Skeletal muscle tissue (tissue), 3 donors: ENCODE measurements at regions not wholly inside any gene's neighbourhood (a gene's known extent, or its start where the extent isn't known, plus 50 kb on each side); places are given as distances from the start of the nearest gene placed in this dataset.

Experiments
- H3K27ac ChIP-seq: one replicate; pipeline ENCODE4 v1.7.0; 2013; ENCODE audit warnings: mild to moderate bottlenecking, low read depth, low read length, inconsistent platforms
- H3K27me3 ChIP-seq, 3 donors: one replicate each; pipeline ENCODE4 v1.7.0; 2013; ENCODE audit warnings: low read length in 3 of 3; ENCODE audit not compliant: control insufficient read depth in 3 of 3, insufficient read depth in 3 of 3
- H3K36me3 ChIP-seq, 3 donors: one replicate each; pipeline ENCODE4 v1.7.0; 2013; ENCODE audit warnings: low read length in 3 of 3; ENCODE audit not compliant: control insufficient read depth in 3 of 3, insufficient read depth in 3 of 3
- H3K4me1 ChIP-seq, 3 donors: one replicate each; pipeline ENCODE4 v1.7.0; 2013; ENCODE audit warnings: low read length in 3 of 3, mild to moderate bottlenecking in 3 of 3; ENCODE audit not compliant: control insufficient read depth in 3 of 3, insufficient read depth in 3 of 3
- H3K4me3 ChIP-seq, 3 donors: one replicate each; pipeline ENCODE4 v1.7.0; 2013; ENCODE audit warnings: low read length in 3 of 3
- H3K9ac ChIP-seq, 3 donors: one replicate each; pipeline ENCODE4 v1.7.0; 2013; ENCODE audit warnings: low read length in 3 of 3, mild to moderate bottlenecking in 3 of 3, moderate library complexity in 2 of 3, low read depth in 1 of 3
- H3K9me3 ChIP-seq, 3 donors: one replicate each; pipeline ENCODE4 v1.7.0; 2013; ENCODE audit warnings: low read length in 3 of 3; ENCODE audit not compliant: control insufficient read depth in 3 of 3
- donor health status: Osteomylitis.

- H3K9me3 ChIP-seq = no peaks in the 10 kb centered on the region
- H3K9ac ChIP-seq = no peak overlapping the region
- no peaks in the 10 kb centered on the region for H3K27me3 ChIP-seq
- H3K4me1 ChIP-seq = peaks cover 2 to 9% (median 4%) of the 10 kb centered on the region in 3 donors
- no peaks in the 10 kb centered on the region for H3K36me3 ChIP-seq
- no peak overlapping the region for H3K4me3 ChIP-seq
- H3K27ac ChIP-seq = no peak overlapping the region
Observed at GRCh38 chr1:8163039-8163438, 136.9 kb upstream of the ERRFI1 start.

- Histone ChIP-seq H3K36me3 (no peaks in the 10 kb centered on the region), H3K27me3 (no peaks in the 10 kb centered on the region), H3K4me1 (peaks cover 2 to 9% (median 4%) of the 10 kb centered on the region in 3 donors), H3K9ac (no peak overlapping the region), H3K4me3 (no peak overlapping the region), H3K9me3 (no peaks in the 10 kb centered on the region), H3K27ac (no peak overlapping the region)
Observed at GRCh38 chr1:8162168-8162567, 136.1 kb upstream of the ERRFI1 start.

GRCh38 chr1:8161546-8162105, 135.5 kb upstream of the ERRFI1 start:
- Histone ChIP-seq H3K9me3 (no peaks in the 10 kb centered on the region), H3K4me3 (no peak overlapping the region), H3K9ac (no peak overlapping the region), H3K4me1 (peaks cover 2 to 9% (median 4%) of the 10 kb centered on the region in 3 donors), H3K27ac (no peak overlapping the region), H3K27me3 (no peaks in the 10 kb centered on the region), H3K36me3 (no peaks in the 10 kb centered on the region)

GRCh38 chr1:8159470-8160024, 133.4 kb upstream of the ERRFI1 start:
- no peak overlapping the region for H3K27ac ChIP-seq
- H3K36me3 ChIP-seq = no peaks in the 10 kb centered on the region
- no peaks in the 10 kb centered on the region for H3K9me3 ChIP-seq
- no peaks in the 10 kb centered on the region for H3K4me1 ChIP-seq
- H3K27me3 ChIP-seq = no peaks in the 10 kb centered on the region
- H3K9ac ChIP-seq = no peak overlapping the region
- no peak overlapping the region for H3K4me3 ChIP-seq

GRCh38 chr1:8158995-8159394, 132.9 kb upstream of the ERRFI1 start:
- Histone ChIP-seq H3K27me3 (no peaks in the 10 kb centered on the region), H3K9ac (no peak overlapping the region), H3K36me3 (no peaks in the 10 kb centered on the region), H3K9me3 (no peaks in the 10 kb centered on the region), H3K4me1 (no peaks in the 10 kb centered on the region), H3K4me3 (no peak overlapping the region), H3K27ac (no peak overlapping the region)

- H3K36me3 ChIP-seq = no peaks in the 10 kb centered on the region
- H3K9ac ChIP-seq = no peak overlapping the region
- no peak overlapping the region for H3K27ac ChIP-seq
- H3K4me1 ChIP-seq = no peaks in the 10 kb centered on the region
- no peak overlapping the region for H3K4me3 ChIP-seq
- H3K27me3 ChIP-seq = no peaks in the 10 kb centered on the region
- H3K9me3 ChIP-seq = no peaks in the 10 kb centered on the region
Observed at GRCh38 chr1:8157765-8158164, 131.7 kb upstream of the ERRFI1 start.

GRCh38 chr1:8155528-8156186, 129.5 kb upstream of the ERRFI1 start:
- H3K27me3 ChIP-seq = no peaks in the 10 kb centered on the region
- H3K27ac ChIP-seq = no peak overlapping the region
- H3K9me3 ChIP-seq = no peaks in the 10 kb centered on the region
- H3K9ac ChIP-seq = no peak overlapping the region
- no peaks in the 10 kb centered on the region for H3K36me3 ChIP-seq
- H3K4me3 ChIP-seq = no peak overlapping the region
- no peaks in the 10 kb centered on the region for H3K4me1 ChIP-seq

- Histone ChIP-seq H3K4me1 (no peaks in the 10 kb centered on the region), H3K9ac (no peak overlapping the region), H3K9me3 (no peaks in the 10 kb centered on the region), H3K27me3 (no peaks in the 10 kb centered on the region), H3K27ac (no peak overlapping the region), H3K4me3 (no peak overlapping the region), H3K36me3 (no peaks in the 10 kb centered on the region)
Observed at GRCh38 chr1:8154621-8155052, 128.5 kb upstream of the ERRFI1 start.

- H3K27me3 ChIP-seq = no peaks in the 10 kb centered on the region
- no peak overlapping the region for H3K4me3 ChIP-seq
- H3K9me3 ChIP-seq = no peaks in the 10 kb centered on the region
- no peaks in the 10 kb centered on the region for H3K4me1 ChIP-seq
- no peak overlapping the region for H3K27ac ChIP-seq
- no peak overlapping the region for H3K9ac ChIP-seq
- H3K36me3 ChIP-seq = no peaks in the 10 kb centered on the region
Observed at GRCh38 chr1:8153961-8154360, 127.9 kb upstream of the ERRFI1 start.
